ENCODE measurements at regions not wholly inside any gene's neighbourhood (a gene's known extent, or its start where the extent isn't known, plus 50 kb on each side); places are given as distances from the start of the nearest gene placed in this dataset.

DNA sequence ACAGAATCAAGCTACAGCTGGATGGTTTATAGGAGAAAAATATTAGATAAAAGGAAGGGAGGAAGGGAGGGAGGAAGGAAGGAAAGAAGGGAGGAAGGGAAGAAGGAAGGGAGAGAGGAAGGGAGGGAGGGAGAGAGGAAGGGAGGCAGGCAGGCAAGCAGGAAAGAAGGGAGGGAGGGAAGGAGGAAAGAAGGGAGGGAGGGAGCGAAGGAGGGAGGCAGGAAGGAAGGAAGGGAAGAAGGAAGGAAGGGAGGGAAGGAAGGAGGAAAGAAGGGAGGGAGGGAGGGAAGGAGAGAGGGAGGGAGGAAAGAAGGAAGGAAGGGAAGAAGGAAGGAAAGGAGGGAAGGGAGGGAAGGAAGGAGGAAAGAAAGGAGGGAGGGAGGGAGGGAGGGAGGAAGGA is 77.9 kb upstream of the C1QTNF7 start:
- DNase-seq (ENCODE audit: low read depth): no peak
- CTCF ChIA-PET: no interaction called here
- POLR2A ChIA-PET: interaction anchor here (0.7 kb wide), 1 partner anchor 1590 kb away, joined by 4 read pairs; no protein-coding TSS in a partner anchor
- H3K4me3 ChIP-seq (ENCODE audit: low read depth, low read length): no peak overlapping the region
- peaks cover 25% of the 10 kb centered on the region for H3K27me3 ChIP-seq (ENCODE audit: control insufficient read depth, insufficient read depth, low read length)
- no peak for TF ChIP-seq CTCF (IDR thresholded peaks at IDR 0.05; ENCODE audit: insufficient read depth, low read depth, low read length)
- H3K36me3 ChIP-seq (ENCODE audit: control insufficient read depth, insufficient read depth, low read length): no peaks in the 10 kb centered on the region

GRCh38 chr4:15352524-15352923 is 75.3 kb upstream of the C1QTNF7 start:
- no peak for DNase-seq (ENCODE audit: low read depth)
- H3K4me3 ChIP-seq (ENCODE audit: low read depth, low read length): no peak overlapping the region
- POLR2A ChIA-PET: no interaction called here
- TF ChIP-seq CTCF (IDR thresholded peaks at IDR 0.05; ENCODE audit: insufficient read depth, low read depth, low read length): no peak
- CTCF ChIA-PET: interaction anchor here (0.9 to 2.1 kb wide), 4 partner anchors 13 to 105 kb away, joined by 3 to 6 read pairs (median 4); no protein-coding TSS in a partner anchor
- H3K36me3 ChIP-seq (ENCODE audit: control insufficient read depth, insufficient read depth, low read length): no peaks in the 10 kb centered on the region
- peaks cover 27% of the 10 kb centered on the region for H3K27me3 ChIP-seq (ENCODE audit: control insufficient read depth, insufficient read depth, low read length)

GRCh38 chr4:15353207-15353606 is 74.6 kb upstream of the C1QTNF7 start:
- ChIA-PET CTCF (interaction anchor here (0.9 to 2.1 kb wide), 4 partner anchors 12 to 104 kb away, joined by 3 to 6 read pairs (median 4); no protein-coding TSS in a partner anchor), POLR2A (no interaction called here)
- H3K4me3 ChIP-seq (ENCODE audit: low read depth, low read length): no peak overlapping the region
- no peak for TF ChIP-seq CTCF (IDR thresholded peaks at IDR 0.05; ENCODE audit: insufficient read depth, low read depth, low read length)
- H3K36me3 ChIP-seq (ENCODE audit: control insufficient read depth, insufficient read depth, low read length): no peaks in the 10 kb centered on the region
- peaks cover 27% of the 10 kb centered on the region for H3K27me3 ChIP-seq (ENCODE audit: control insufficient read depth, insufficient read depth, low read length)
- no peak for DNase-seq (ENCODE audit: low read depth)

- no peak for DNase-seq (ENCODE audit: low read depth)
- peaks cover 25% of the 10 kb centered on the region for H3K27me3 ChIP-seq (ENCODE audit: control insufficient read depth, insufficient read depth, low read length)
- POLR2A ChIA-PET: no interaction called here
- no peak overlapping the region for H3K4me3 ChIP-seq (ENCODE audit: low read depth, low read length)
- CTCF ChIA-PET: interaction anchor here (1.1 kb wide), 1 partner anchor 123 kb away, joined by 3 read pairs; no protein-coding TSS in a partner anchor
- TF ChIP-seq CTCF (IDR thresholded peaks at IDR 0.05; ENCODE audit: insufficient read depth, low read depth, low read length): no peak
- no peaks in the 10 kb centered on the region for H3K36me3 ChIP-seq (ENCODE audit: control insufficient read depth, insufficient read depth, low read length)
Measured at GRCh38 chr4:15354371-15355297, 73.2 kb upstream of the C1QTNF7 start.

GRCh38 chr4:15361529-15361928 is 66.3 kb upstream of the C1QTNF7 start:
- POLR2A ChIA-PET: no interaction called here

More at GRCh38 chr4:15361529-15361928, 66.3 kb upstream of the C1QTNF7 start:
- CTCF ChIA-PET: no interaction called here
- Histone ChIP-seq H3K36me3 (ENCODE audit: control insufficient read depth, insufficient read depth, low read length) (no peaks in the 10 kb centered on the region), H3K27me3 (ENCODE audit: control insufficient read depth, insufficient read depth, low read length) (peaks cover 6% of the 10 kb centered on the region), H3K4me3 (ENCODE audit: low read depth, low read length) (no peak overlapping the region)
- no peak for TF ChIP-seq CTCF (IDR thresholded peaks at IDR 0.05; ENCODE audit: insufficient read depth, low read depth, low read length)
- DNase-seq (ENCODE audit: low read depth): no peak

Data from BJ (cell line).